ENCODE measurements at regions not wholly inside any gene's neighbourhood (a gene's known extent, or its start where the extent isn't known, plus 50 kb on each side); places are given as distances from the start of the nearest gene placed in this dataset.
A peak's percentile ranks its signal among the peaks of the same experiment; 100 is the strongest.

GRCh38 chr6:95357380-95358020, 219.8 kb upstream of the MANEA start:
- DNase-seq (ENCODE audit: low read depth) = no peak

GRCh38 chr6:95364016-95364604, 213.2 kb upstream of the MANEA start:
- DNase-seq (ENCODE audit: low read depth) = no peak

- DNase-seq (ENCODE audit: low read depth) = no peak
Observed at GRCh38 chr6:95365454-95365853, 211.9 kb upstream of the MANEA start.

- no peak for DNase-seq (ENCODE audit: low read depth)
Observed at GRCh38 chr6:95366414-95366813, 210.9 kb upstream of the MANEA start.

- no peak for DNase-seq (ENCODE audit: low read depth)
Observed at GRCh38 chr6:95383878-95384277, 193.5 kb upstream of the MANEA start.

GRCh38 chr6:95384988-95385387, 192.3 kb upstream of the MANEA start:
- DNase-seq (ENCODE audit: low read depth) = no peak

GRCh38 chr6:95387845-95388244, 189.5 kb upstream of the MANEA start:
- no peak for DNase-seq (ENCODE audit: low read depth)

GRCh38 chr6:95404777-95405176, 172.6 kb upstream of the MANEA start:
- DNase-seq (ENCODE audit: low read depth) = no peak

GRCh38 chr6:95408111-95408510, 169.2 kb upstream of the MANEA start:
- no peak for DNase-seq (ENCODE audit: low read depth)

- no peak for DNase-seq (ENCODE audit: low read depth)
Observed at GRCh38 chr6:95410168-95410567, 167.2 kb upstream of the MANEA start.

GRCh38 chr6:95413789-95414188, 163.5 kb upstream of the MANEA start:
- no peak for DNase-seq (ENCODE audit: low read depth)

GRCh38 chr6:95417856-95418255, 159.5 kb upstream of the MANEA start:
- no peak for DNase-seq (ENCODE audit: low read depth)

GRCh38 chr6:95420792-95421191, 156.5 kb upstream of the MANEA start:
- DNase-seq (ENCODE audit: low read depth) = no peak

- DNase-seq (ENCODE audit: low read depth) = no peak
Observed at GRCh38 chr6:95423331-95423730, 154.0 kb upstream of the MANEA start.

GRCh38 chr6:95431637-95432228, 145.6 kb upstream of the MANEA start:
- DNase-seq (ENCODE audit: low read depth) = peak; percentile 15

- DNase-seq (ENCODE audit: low read depth) = no peak
Observed at GRCh38 chr6:95439741-95440140, 137.6 kb upstream of the MANEA start.

GRCh38 chr6:95448208-95448607, 129.1 kb upstream of the MANEA start:
- DNase-seq (ENCODE audit: low read depth) = no peak

GRCh38 chr6:95469511-95469910, 107.8 kb upstream of the MANEA start:
- no peak for DNase-seq (ENCODE audit: low read depth)

- DNase-seq (ENCODE audit: low read depth) = no peak
Observed at GRCh38 chr6:95478941-95479340, 98.4 kb upstream of the MANEA start.

- DNase-seq (ENCODE audit: low read depth) = no peak
Observed at GRCh38 chr6:95487817-95488216, 89.5 kb upstream of the MANEA start.

- DNase-seq (ENCODE audit: low read depth) = no peak
Observed at GRCh38 chr6:95489185-95489863, 88.0 kb upstream of the MANEA start.

GRCh38 chr6:95496769-95497426, 80.4 kb upstream of the MANEA start:
- no peak for DNase-seq (ENCODE audit: low read depth)
